Neural cell (in vitro differentiated cells): ENCODE measurements at regions not wholly inside any gene's neighbourhood (a gene's known extent, or its start where the extent isn't known, plus 50 kb on each side); places are given as distances from the start of the nearest gene placed in this dataset.

ENCODE experiments used
- EP300 ChIP-seq: fragments of 450-650 bp; conservative IDR thresholded peaks from 2 replicates; pipeline ENCODE4 v1.6.1; 2014; ENCODE audit warnings: antibody characterized with exemption, mild to moderate bottlenecking, moderate library complexity; ENCODE audit not compliant: poor library complexity, severe bottlenecking
- EZH2 ChIP-seq: fragments of 200-600, 300-800 bp; shearing (Covaris generic), sonication (generic); IDR thresholded peaks from 2 replicates; pipeline ENCODE4 v1.6.1; 2014; ENCODE audit warnings: antibody characterized with exemption, low read length, borderline replicate concordance, mild to moderate bottlenecking; ENCODE audit not compliant: insufficient read depth, poor library complexity, severe bottlenecking
- POLR2AphosphoS5 ChIP-seq: IDR thresholded peaks from 2 replicates; pipeline ENCODE4 v1.6.1; 2012
- TAF1 ChIP-seq: IDR thresholded peaks from 2 replicates; pipeline ENCODE4 v1.6.1; 2012; ENCODE audit warnings: low read depth
- TF ChIP-seq, protein P1 (sequence below): fragments of 450-650 bp; IDR thresholded peaks from 2 replicates; pipeline ENCODE4 v1.5.1; 2014; ENCODE audit warnings: antibody characterized with exemption, mild to moderate bottlenecking, moderate library complexity; ENCODE audit not compliant: poor library complexity, severe bottlenecking
- TF ChIP-seq, protein P2 (sequence below): IDR thresholded peaks from 2 replicates; pipeline ENCODE4 v1.6.1; 2012; ENCODE audit warnings: borderline replicate concordance

DNA sequence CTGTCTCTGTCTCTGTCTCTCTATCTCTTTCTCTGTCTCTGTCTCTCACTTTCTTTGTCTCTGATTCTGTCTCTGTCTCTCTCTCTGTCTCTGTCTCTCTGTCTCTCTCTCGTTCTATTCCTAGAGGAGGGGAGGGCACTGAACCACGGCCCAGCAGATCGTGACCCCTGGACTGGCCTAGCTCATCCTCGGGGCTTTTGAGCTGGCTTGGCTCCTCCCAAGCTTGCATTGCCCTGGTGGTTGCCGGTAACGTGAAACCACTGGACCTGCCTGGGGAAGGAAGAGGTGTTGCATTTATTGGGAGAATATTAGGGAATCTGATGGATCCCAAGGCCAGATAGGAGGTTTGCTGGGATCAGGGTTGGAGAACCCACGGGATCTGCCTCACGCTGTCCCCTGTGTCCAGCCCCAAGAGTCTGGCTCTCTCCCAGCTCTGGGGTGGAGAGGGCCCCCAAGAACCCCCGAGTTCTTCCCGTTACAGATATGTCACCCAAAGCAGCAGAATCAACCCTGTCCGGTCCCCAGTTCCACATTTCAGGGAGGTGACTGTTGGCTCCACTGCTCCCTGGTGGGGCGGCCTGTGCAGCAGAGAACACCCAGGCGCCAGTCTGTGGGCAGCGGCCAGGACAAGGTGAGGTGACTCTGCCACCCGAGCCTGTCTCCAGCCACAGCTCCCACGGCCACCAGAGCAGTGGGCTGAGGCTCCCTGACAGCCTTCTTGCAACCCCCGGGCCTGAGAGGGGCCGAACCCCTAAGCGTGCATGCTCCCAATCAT lies 228.3 kb downstream of the TTLL2 start:
- TF ChIP-seq TAF1 (no peak), POLR2AphosphoS5 (no peak), EP300 (no peak), EZH2 (no peak)
- TF ChIP-seq, protein P1, sequence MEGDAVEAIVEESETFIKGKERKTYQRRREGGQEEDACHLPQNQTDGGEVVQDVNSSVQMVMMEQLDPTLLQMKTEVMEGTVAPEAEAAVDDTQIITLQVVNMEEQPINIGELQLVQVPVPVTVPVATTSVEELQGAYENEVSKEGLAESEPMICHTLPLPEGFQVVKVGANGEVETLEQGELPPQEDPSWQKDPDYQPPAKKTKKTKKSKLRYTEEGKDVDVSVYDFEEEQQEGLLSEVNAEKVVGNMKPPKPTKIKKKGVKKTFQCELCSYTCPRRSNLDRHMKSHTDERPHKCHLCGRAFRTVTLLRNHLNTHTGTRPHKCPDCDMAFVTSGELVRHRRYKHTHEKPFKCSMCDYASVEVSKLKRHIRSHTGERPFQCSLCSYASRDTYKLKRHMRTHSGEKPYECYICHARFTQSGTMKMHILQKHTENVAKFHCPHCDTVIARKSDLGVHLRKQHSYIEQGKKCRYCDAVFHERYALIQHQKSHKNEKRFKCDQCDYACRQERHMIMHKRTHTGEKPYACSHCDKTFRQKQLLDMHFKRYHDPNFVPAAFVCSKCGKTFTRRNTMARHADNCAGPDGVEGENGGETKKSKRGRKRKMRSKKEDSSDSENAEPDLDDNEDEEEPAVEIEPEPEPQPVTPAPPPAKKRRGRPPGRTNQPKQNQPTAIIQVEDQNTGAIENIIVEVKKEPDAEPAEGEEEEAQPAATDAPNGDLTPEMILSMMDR: no peak
- TF ChIP-seq, protein P2, sequence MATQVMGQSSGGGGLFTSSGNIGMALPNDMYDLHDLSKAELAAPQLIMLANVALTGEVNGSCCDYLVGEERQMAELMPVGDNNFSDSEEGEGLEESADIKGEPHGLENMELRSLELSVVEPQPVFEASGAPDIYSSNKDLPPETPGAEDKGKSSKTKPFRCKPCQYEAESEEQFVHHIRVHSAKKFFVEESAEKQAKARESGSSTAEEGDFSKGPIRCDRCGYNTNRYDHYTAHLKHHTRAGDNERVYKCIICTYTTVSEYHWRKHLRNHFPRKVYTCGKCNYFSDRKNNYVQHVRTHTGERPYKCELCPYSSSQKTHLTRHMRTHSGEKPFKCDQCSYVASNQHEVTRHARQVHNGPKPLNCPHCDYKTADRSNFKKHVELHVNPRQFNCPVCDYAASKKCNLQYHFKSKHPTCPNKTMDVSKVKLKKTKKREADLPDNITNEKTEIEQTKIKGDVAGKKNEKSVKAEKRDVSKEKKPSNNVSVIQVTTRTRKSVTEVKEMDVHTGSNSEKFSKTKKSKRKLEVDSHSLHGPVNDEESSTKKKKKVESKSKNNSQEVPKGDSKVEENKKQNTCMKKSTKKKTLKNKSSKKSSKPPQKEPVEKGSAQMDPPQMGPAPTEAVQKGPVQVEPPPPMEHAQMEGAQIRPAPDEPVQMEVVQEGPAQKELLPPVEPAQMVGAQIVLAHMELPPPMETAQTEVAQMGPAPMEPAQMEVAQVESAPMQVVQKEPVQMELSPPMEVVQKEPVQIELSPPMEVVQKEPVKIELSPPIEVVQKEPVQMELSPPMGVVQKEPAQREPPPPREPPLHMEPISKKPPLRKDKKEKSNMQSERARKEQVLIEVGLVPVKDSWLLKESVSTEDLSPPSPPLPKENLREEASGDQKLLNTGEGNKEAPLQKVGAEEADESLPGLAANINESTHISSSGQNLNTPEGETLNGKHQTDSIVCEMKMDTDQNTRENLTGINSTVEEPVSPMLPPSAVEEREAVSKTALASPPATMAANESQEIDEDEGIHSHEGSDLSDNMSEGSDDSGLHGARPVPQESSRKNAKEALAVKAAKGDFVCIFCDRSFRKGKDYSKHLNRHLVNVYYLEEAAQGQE: no peak
